Stimulated activated naive CD8-positive, alpha-beta T cell treated with anti-CD3 and anti-CD28 coated beads, Interleukin-15, amount 100 ng/mL, for 72 hours (primary cell): ENCODE measurements at regions not wholly inside any gene's neighbourhood (a gene's known extent, or its start where the extent isn't known, plus 50 kb on each side); places are given as distances from the start of the nearest gene placed in this dataset.
"Not testable (repeated sequence)": the region's sequence is repeated elsewhere in the genome, so short reads cannot be mapped to it uniquely, and the experiment has no call there.

Experiments used
- ATAC-seq: fragments of 150-1000 bp; cut with Tn5 transposase; 2 replicates; pipeline ENCODE4 v1.10.0; 2021; ENCODE audit warnings: mild to moderate bottlenecking, moderate library complexity
- DNase-seq, 2 donors: peaks; one replicate each; pipeline ENCODE4 v3.0.0; 2021 to 2022
- H3K27ac Mint-ChIP-seq, 2 donors: one replicate each; pipeline ENCODE4 v1.8.0; 2022; ENCODE audit warnings: mild to moderate bottlenecking in 2 of 2, mixed read lengths in 2 of 2, moderate library complexity in 2 of 2
- H3K27me3 Mint-ChIP-seq: one replicate; pipeline ENCODE4 v1.8.0; 2022; ENCODE audit warnings: mixed read lengths
- H3K4me1 Mint-ChIP-seq: one replicate; pipeline ENCODE4 v1.8.0; 2022; ENCODE audit warnings: mild to moderate bottlenecking, mixed read lengths
- H3K4me3 Mint-ChIP-seq, 2 donors: one replicate each; pipeline ENCODE4 v1.8.0; 2022; ENCODE audit warnings: mild to moderate bottlenecking in 2 of 2, mixed read lengths in 2 of 2, moderate library complexity in 1 of 2
- H3K9me3 Mint-ChIP-seq, 2 donors: one replicate each; pipeline ENCODE4 v1.8.0; 2022; ENCODE audit warnings: mixed read lengths in 2 of 2

DNA sequence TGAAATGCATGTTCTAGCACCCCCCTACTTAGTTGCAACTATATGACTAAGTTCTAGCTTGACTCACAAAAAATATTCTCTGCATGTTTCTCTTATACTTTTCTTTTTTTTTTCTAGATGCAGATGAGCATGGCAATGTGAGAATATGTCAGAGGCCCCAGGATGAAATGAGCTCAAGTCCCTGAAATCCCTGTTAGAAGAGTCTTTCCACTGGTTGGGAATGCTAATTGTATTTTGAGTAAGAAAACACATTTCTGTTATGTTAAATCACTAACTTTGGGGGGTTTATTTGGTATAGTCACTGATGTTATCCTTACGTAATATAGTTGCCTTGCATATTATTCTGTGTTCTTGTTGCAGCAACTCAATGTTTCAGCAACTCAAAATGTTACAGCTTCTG, 306.1 kb upstream of the CCDC179 start:
- DNase-seq (no peak), ATAC-seq (no peak)
- Mint-ChIP-seq H3K27ac (no peak overlapping the region), H3K27me3 (no peaks in the 10 kb centered on the region), H3K4me3 (no peak overlapping the region), H3K4me1 (no peaks in the 10 kb centered on the region), H3K9me3 (no peaks in the 10 kb centered on the region)

DNA sequence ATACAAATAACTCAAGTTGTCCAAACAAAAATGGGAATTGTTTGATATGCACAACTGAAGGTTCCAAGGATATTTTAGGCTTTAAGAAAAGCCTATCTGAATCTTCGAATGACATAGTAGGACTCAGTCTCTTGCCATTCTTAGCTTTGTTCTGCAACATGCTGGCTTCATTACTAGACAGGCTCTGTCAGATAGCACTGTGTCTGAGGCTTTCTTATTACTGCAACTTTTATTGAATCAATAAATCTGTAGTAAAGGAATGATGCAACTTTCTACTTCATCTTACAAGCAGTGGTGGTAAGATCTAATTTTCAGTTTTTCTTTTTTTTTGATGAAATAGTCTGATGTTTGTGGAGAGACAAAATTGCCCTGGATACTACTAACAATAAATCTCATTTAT, 319.3 kb upstream of the CCDC179 start:
- no peak overlapping the region for H3K4me3 Mint-ChIP-seq
- DNase-seq (no peak), ATAC-seq (no peak)
- H3K9me3 Mint-ChIP-seq, result peaks cover 0 to 3% of the 10 kb centered on the region in 2 donors
- no peaks in the 10 kb centered on the region for H3K27me3 Mint-ChIP-seq
- H3K27ac Mint-ChIP-seq, result no peak overlapping the region
- no peaks in the 10 kb centered on the region for H3K4me1 Mint-ChIP-seq

DNA sequence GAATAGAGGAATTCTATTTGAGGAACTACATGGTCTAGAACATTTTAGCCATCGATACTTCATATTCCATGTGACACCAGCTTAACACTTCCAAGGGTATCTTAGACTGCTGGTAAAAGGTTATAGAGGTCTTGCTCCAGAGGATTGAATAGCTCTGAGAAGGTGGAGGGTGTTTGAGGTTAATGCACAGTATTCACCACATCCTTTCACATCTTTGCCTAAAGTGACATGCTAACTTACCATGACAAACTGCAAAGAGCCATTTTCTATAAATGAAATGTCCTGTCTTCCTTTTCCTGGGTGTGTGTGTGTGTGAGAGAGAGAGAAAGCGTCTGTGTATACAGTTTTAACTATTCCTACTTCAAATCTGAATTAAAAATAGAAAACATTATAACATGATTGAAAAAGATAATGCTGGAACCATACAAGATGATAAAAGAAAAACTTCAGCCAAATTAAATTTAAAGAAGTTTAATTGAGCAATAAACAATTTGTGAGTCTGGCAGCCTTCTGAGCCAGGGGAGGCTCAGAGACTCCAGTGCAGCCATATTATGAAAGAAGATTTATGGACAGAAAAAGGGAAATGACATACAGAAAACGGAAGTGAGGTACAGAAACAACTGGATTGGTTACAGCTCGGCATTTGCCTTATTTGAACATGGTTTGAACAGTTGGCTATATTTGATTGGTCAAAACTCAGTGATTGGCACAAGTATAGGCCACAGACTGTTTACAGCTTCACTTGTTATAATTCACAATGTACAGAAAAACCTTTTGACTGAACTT, 320.9 kb upstream of the CCDC179 start:
- Mint-ChIP-seq H3K27me3 (no peaks in the 10 kb centered on the region), H3K27ac (peak overlapping the region in 1 of 2 donors; percentile 65), H3K4me1 (no peaks in the 10 kb centered on the region), H3K4me3 (no peak overlapping the region), H3K9me3 (peaks cover 0 to 3% of the 10 kb centered on the region in 2 donors)
- DNase-seq, result no peak
- ATAC-seq, result no peak

DNA sequence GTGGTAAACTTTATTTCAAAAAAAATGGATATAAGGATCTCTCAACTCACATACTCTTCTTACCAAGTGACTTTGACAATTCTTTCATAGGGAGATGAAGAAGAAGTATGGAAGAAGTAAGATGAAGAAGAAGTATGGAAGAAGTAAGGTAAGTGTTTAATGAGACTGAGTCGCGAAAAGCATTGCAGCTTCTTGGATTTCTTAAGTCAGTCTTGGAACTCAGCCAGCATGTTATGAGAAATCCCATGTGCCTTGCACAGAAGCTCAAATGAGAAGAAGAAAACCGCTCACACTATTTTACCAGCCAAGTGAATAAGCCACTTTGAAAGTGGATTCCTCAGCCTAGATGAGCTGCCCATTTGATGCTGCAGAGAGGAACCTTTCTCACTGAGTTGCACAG, 332.0 kb upstream of the CCDC179 start:
- Mint-ChIP-seq H3K4me3 (no peak overlapping the region), H3K4me1 (no peaks in the 10 kb centered on the region), H3K27me3 (no peaks in the 10 kb centered on the region), H3K9me3 (no peaks in the 10 kb centered on the region), H3K27ac (no peak overlapping the region)
- no peak for ATAC-seq
- DNase-seq, result no peak

DNA sequence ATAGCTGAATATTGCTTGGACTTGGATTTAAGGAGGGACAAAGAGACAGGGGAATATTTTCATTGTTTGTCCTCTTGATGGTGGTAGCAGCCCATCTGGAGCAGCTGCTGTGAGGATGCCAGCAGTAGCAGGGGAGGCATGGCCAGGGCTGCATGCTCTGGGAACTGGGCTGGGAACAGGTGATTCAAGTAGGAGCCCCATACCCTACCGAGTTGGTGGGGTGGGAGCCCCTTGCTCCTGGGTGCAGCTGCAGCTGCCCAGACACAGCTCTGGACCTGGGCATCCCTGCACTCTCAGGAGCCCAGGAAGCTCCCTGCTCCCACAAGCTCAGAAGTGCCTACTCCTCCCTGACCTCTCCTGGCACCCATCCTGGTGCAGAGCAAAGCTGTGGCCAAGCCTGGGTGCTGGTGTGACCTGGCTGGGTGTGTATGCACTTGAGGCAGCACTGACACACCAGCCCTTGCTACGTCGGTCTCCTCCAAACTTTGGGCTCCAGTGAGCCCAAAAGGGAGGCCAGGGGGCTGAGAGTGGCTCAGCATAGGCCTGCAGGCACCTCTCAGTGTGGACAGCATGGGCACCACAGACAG, 341.8 kb upstream of the CCDC179 start:
- no peak overlapping the region for H3K4me3 Mint-ChIP-seq
- no peak for ATAC-seq
- H3K27ac Mint-ChIP-seq, result no peak overlapping the region
- DNase-seq, result no peak
- no peaks in the 10 kb centered on the region for H3K27me3 Mint-ChIP-seq
- H3K9me3 Mint-ChIP-seq, result peaks cover 10 to 31% of the 10 kb centered on the region in 2 donors
- H3K4me1 Mint-ChIP-seq, result no peaks in the 10 kb centered on the region

DNA sequence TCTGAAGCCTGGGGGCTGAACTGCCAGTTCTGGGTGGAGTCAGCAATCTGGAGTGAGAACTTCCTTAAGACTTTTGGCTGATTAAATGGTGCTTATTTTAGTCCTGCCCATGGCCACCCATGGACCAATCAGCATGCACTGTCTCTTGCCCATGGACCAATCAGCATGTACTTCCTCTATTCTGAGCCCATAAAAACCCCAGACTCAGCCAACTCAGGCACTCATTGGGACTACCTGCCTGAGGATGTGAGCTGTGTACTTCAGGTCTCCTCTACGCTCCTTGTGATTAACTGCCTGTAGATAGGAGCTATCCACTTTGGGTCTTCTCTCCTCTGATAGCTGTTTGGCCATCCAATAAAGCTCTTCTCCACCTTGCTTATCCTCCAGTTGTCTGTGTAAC, 342.3 kb upstream of the CCDC179 start:
- Mint-ChIP-seq H3K4me3 (no peak overlapping the region), H3K4me1 (no peaks in the 10 kb centered on the region), H3K27ac (no peak overlapping the region), H3K9me3 (peaks cover 10 to 29% of the 10 kb centered on the region in 2 donors), H3K27me3 (no peaks in the 10 kb centered on the region)
- ATAC-seq, result no peak
- no peak for DNase-seq

- Mint-ChIP-seq H3K9me3 (peaks cover 5 to 14% of the 10 kb centered on the region in 2 donors), H3K27ac (no peak overlapping the region), H3K27me3 (no peaks in the 10 kb centered on the region), H3K4me3 (no peak overlapping the region), H3K4me1 (no peaks in the 10 kb centered on the region)
- DNase-seq, result no peak
- no peak for ATAC-seq
Measured at GRCh38 chr11:23205156-23205871, 345.0 kb upstream of the CCDC179 start.

DNA sequence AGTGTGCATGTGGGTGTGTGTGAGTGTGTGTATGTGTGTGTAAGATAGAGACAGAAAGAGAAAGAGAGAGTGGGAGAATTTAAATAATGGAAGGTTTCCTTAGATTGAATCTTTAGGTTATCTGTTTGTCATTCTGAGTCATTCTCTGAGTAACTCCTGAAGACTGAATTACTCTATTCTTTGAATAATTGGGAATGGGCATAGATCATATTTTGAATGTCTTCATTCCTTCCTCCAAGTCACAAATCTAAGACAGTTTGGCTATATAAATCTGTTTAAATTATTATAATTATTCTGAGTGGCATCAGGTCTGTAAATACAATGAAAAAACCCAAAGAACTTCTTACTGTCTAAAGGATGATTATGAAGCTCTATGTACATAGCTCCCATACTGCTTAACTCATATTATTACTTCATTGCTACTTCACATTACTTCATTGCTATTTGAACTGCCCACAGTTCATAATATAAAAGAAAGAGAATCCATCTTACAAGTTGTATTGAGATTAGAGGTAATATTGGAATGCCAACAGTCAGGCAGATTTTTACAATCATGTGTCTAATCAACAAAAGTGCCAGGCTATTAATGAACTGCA, 346.6 kb upstream of the CCDC179 start:
- ATAC-seq, result no peak
- peaks cover 5 to 10% of the 10 kb centered on the region in 2 donors for H3K9me3 Mint-ChIP-seq
- H3K27ac Mint-ChIP-seq, result no peak overlapping the region
- no peak for DNase-seq
- no peak overlapping the region for H3K4me3 Mint-ChIP-seq
- H3K4me1 Mint-ChIP-seq, result no peaks in the 10 kb centered on the region
- H3K27me3 Mint-ChIP-seq, result no peaks in the 10 kb centered on the region

DNA sequence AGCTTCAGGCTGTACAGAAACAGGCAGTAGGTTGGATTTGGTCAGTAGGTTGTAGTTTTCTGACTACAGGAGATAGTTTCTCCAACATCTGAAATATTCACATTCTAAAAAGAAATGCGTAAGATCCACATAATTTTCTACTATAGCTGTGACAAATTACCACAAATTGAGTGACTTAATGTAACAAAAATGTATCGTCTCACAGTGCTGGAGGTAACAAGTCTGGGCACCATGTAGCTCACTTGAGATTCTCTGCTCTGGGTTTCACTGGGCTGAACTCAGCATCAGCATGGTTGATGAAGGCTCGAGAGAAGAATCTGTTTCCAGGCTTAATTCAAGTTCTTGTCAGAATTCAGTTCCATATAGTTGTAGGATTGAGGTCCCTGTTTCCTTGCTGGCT, 350.9 kb upstream of the CCDC179 start:
- Mint-ChIP-seq H3K9me3 (no peaks in the 10 kb centered on the region), H3K4me1 (no peaks in the 10 kb centered on the region), H3K27me3 (no peaks in the 10 kb centered on the region), H3K4me3 (no peak overlapping the region), H3K27ac (no peak overlapping the region)
- DNase-seq (no peak), ATAC-seq (no peak)

GRCh38 chr11:23212807-23213206, 352.5 kb upstream of the CCDC179 start:
- Mint-ChIP-seq H3K4me1 (no peaks in the 10 kb centered on the region), H3K9me3 (peaks cover 8 to 10% of the 10 kb centered on the region in 2 donors), H3K27ac (no peak overlapping the region), H3K27me3 (no peaks in the 10 kb centered on the region), H3K4me3 (no peak overlapping the region)
- DNase-seq, result no peak
- ATAC-seq, result no peak

DNA sequence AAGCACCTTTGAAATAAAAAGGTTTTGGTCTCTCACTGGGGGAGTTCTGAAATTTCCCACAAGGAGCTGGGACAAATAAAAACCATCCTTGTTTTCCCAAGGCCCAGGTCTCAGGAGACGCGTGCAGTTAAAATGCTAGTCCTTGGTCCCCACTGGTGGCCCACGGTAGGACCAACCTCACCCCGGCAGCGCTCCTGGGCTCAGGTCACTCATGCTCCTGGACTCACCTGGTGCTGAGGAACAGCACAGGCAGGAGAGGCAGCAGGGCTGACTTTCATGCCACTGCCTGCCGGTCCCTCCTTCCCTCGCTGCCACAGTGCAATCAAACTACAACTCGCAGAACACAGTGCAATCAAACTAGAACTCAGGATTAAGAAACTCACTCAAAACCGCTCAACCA, 356.8 kb upstream of the CCDC179 start:
- Mint-ChIP-seq H3K9me3 (peaks cover 13% of the 10 kb centered on the region in 2 donors), H3K4me3 (no peak overlapping the region), H3K4me1 (no peaks in the 10 kb centered on the region), H3K27me3 (no peaks in the 10 kb centered on the region), H3K27ac (no peak overlapping the region)
- no peak for DNase-seq
- ATAC-seq, result no peak

GRCh38 chr11:23220086-23220485, 359.8 kb upstream of the CCDC179 start:
- H3K4me1 Mint-ChIP-seq, ATAC-seq, H3K27ac Mint-ChIP-seq, H3K27me3 Mint-ChIP-seq, H3K4me3 Mint-ChIP-seq, DNase-seq: not testable (repeated sequence)
- peaks cover 13 to 18% of the 10 kb centered on the region in 2 donors for H3K9me3 Mint-ChIP-seq

GRCh38 chr11:23221366-23221765, 361.1 kb upstream of the CCDC179 start:
- H3K27ac Mint-ChIP-seq, result no peak overlapping the region
- H3K9me3 Mint-ChIP-seq, result peaks cover 13 to 18% of the 10 kb centered on the region in 2 donors
- no peak overlapping the region for H3K4me3 Mint-ChIP-seq
- DNase-seq (no peak), ATAC-seq (no peak)
- H3K4me1 Mint-ChIP-seq, result no peaks in the 10 kb centered on the region
- H3K27me3 Mint-ChIP-seq, result no peaks in the 10 kb centered on the region

DNA sequence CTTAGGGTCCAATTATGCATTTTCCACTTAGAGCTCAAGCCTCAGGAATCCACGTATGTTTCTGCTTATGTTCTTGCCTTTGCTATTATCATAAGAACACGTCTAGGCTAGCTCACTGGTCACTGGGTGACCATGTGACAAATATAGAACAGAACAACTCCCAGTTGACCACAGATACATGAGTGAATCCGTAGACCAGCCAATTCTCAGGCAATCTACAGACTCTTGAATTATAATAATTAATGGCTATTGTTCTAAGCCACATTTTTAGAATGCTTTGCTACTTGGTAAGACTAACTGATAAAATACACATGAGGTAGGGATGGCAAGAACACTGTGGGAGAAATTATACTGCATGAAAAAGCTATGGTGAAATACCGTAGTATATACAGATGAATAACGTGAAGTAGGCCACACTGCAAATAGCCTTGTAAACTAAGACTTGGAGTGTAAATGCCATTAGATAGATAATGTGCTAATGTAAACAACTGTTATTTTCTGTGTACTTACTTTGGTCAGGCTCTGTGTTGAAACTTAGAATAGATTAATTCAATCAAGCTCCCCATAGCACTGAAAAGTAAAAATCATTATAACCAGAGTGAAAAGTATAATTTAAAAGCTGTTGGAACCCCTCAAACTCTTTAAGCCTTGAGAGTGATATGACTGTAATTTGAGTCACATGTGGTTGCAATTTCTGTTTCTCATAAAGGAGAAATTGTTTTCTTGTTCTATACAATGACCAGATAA, 366.2 kb upstream of the CCDC179 start:
- H3K9me3 Mint-ChIP-seq, result peaks cover 0 to 4% of the 10 kb centered on the region in 2 donors
- ATAC-seq, result no peak

GRCh38 chr11:23227078-23227445, 366.8 kb upstream of the CCDC179 start:
- no peaks in the 10 kb centered on the region for H3K4me1 Mint-ChIP-seq
- peaks cover 0 to 4% of the 10 kb centered on the region in 2 donors for H3K9me3 Mint-ChIP-seq
- no peak overlapping the region for H3K27ac Mint-ChIP-seq
- no peaks in the 10 kb centered on the region for H3K27me3 Mint-ChIP-seq
- DNase-seq (no peak), ATAC-seq (no peak)
- H3K4me3 Mint-ChIP-seq, result no peak overlapping the region

More for the DNA sequence above, 366.2 kb upstream of the CCDC179 start:
- H3K4me3 Mint-ChIP-seq, result no peak overlapping the region
- no peak overlapping the region for H3K27ac Mint-ChIP-seq
- no peaks in the 10 kb centered on the region for H3K4me1 Mint-ChIP-seq
- no peak for DNase-seq
- no peaks in the 10 kb centered on the region for H3K27me3 Mint-ChIP-seq
